DOHH2 (cell line): ENCODE measurements at regions not wholly inside any gene's neighbourhood (a gene's known extent, or its start where the extent isn't known, plus 50 kb on each side); places are given as distances from the start of the nearest gene placed in this dataset.

Source experiments
- H3F3A ChIP-seq: fragments of 200-600 bp; sonication (generic), shearing (Covaris generic); 2 replicates; pipeline ENCODE4 v1.6.0; 2016; ENCODE audit warnings: antibody characterized with exemption, mild to moderate bottlenecking; ENCODE audit not compliant: control insufficient read depth, insufficient read depth
- H3K27ac ChIP-seq: fragments of 200-600 bp; sonication (generic); 2 replicates; pipeline ENCODE4 v1.5.1; 2014; ENCODE audit warnings: low read depth, mild to moderate bottlenecking, low read length, moderate library complexity
- H3K27me3 ChIP-seq: fragments of 200-600 bp; sonication (generic); 2 replicates; pipeline ENCODE4 v1.6.1; 2014; ENCODE audit warnings: mild to moderate bottlenecking, low read length, mixed read lengths; ENCODE audit not compliant: control insufficient read depth
- H3K36me3 ChIP-seq: fragments of 200-600 bp; sonication (generic); 2 replicates; pipeline ENCODE4 v1.6.1; 2014; ENCODE audit warnings: mild to moderate bottlenecking, low read length, moderate library complexity, mixed read lengths; ENCODE audit not compliant: control insufficient read depth
- H3K4me1 ChIP-seq: fragments of 200-600 bp; sonication (generic); 2 replicates; pipeline ENCODE4 v1.6.1; 2014; ENCODE audit warnings: mild to moderate bottlenecking, low read length, mixed read lengths; ENCODE audit not compliant: control insufficient read depth
- H3K4me2 ChIP-seq: fragments of 200-600 bp; sonication (generic); 2 replicates; pipeline ENCODE4 v1.6.0; 2014; ENCODE audit warnings: mild to moderate bottlenecking, low read length, moderate library complexity
- H3K4me3 ChIP-seq: fragments of 200-600 bp; sonication (generic); 2 replicates; pipeline ENCODE4 v1.5.1; 2014; ENCODE audit warnings: mild to moderate bottlenecking, low read length, mixed read lengths
- H3K79me2 ChIP-seq: fragments of 200-600 bp; sonication (generic); 2 replicates; pipeline ENCODE4 v1.6.1; 2014; ENCODE audit warnings: mild to moderate bottlenecking, low read length, mixed read lengths; ENCODE audit not compliant: control insufficient read depth
- H3K9me2 ChIP-seq: fragments of 200-600 bp; sonication (generic); replicated peaks from 2 replicates; pipeline ENCODE4 v1.6.1; 2014; ENCODE audit warnings: mild to moderate bottlenecking, low read length, mixed read lengths; ENCODE audit not compliant: control insufficient read depth
- H3K9me3 ChIP-seq: fragments of 200-600 bp; sonication (generic); 2 replicates; pipeline ENCODE4 v1.6.1; 2014; ENCODE audit warnings: antibody characterized with exemption, low read length, mixed read lengths; ENCODE audit not compliant: control insufficient read depth, insufficient read depth
- H4K20me1 ChIP-seq: fragments of 200-600 bp; sonication (generic); 2 replicates; pipeline ENCODE4 v1.6.0; 2014; ENCODE audit warnings: low read depth, mild to moderate bottlenecking, antibody characterized with exemption, low read length, moderate library complexity; ENCODE audit not compliant: control insufficient read depth, insufficient read depth
- CTCF ChIP-seq: fragments of 200-600 bp; sonication (generic); IDR thresholded peaks from one replicate; pipeline ENCODE4 v1.5.1; 2014; ENCODE audit warnings: antibody characterized with exemption, mild to moderate bottlenecking, low read depth, low read length; ENCODE audit not compliant: poor library complexity, severe bottlenecking
- EZH2phosphoT487 ChIP-seq: fragments of 200-600 bp; sonication (generic); IDR thresholded peaks from 2 replicates; pipeline ENCODE4 v1.6.1; 2017; ENCODE audit warnings: borderline replicate concordance, mild to moderate bottlenecking, antibody characterized with exemption, low read length, moderate library complexity, mixed read lengths

GRCh38 chr12:113641426-113642030 is 169.9 kb upstream of the LHX5 start:
- TF ChIP-seq EZH2phosphoT487: no peak
- TF ChIP-seq CTCF: no peak
- Histone ChIP-seq H3K79me2 (no peaks in the 10 kb centered on the region), H3K4me1 (no peaks in the 10 kb centered on the region), H3K4me3 (no peak overlapping the region), H3K4me2 (no peak overlapping the region), H3K27ac (no peak overlapping the region), H3K9me2 (no peaks in the 10 kb centered on the region), H3K9me3 (no peaks in the 10 kb centered on the region), H3F3A (no peaks in the 10 kb centered on the region), H4K20me1 (no peaks in the 10 kb centered on the region), H3K27me3 (no peaks in the 10 kb centered on the region), H3K36me3 (no peaks in the 10 kb centered on the region)

- H3K27me3 ChIP-seq: no peaks in the 10 kb centered on the region
- no peaks in the 10 kb centered on the region for H3K79me2 ChIP-seq
- TF ChIP-seq EZH2phosphoT487 (no peak), CTCF (no peak)
- no peak overlapping the region for H3K27ac ChIP-seq
- H3K4me2 ChIP-seq: no peak overlapping the region
- no peaks in the 10 kb centered on the region for H3K4me1 ChIP-seq
- H3K36me3 ChIP-seq: no peaks in the 10 kb centered on the region
- H4K20me1 ChIP-seq: no peaks in the 10 kb centered on the region
- H3K9me3 ChIP-seq: no peaks in the 10 kb centered on the region
- no peaks in the 10 kb centered on the region for H3K9me2 ChIP-seq
- H3F3A ChIP-seq: no peaks in the 10 kb centered on the region
- no peak overlapping the region for H3K4me3 ChIP-seq
These were observed 169.2 kb upstream of the LHX5 start for GRCh38 chr12:113640837-113641236.

- Histone ChIP-seq H3K79me2 (no peaks in the 10 kb centered on the region), H3F3A (no peaks in the 10 kb centered on the region), H3K27ac (no peak overlapping the region), H3K9me2 (no peaks in the 10 kb centered on the region), H3K4me2 (no peak overlapping the region), H3K36me3 (no peaks in the 10 kb centered on the region), H3K27me3 (no peaks in the 10 kb centered on the region), H3K9me3 (no peaks in the 10 kb centered on the region), H3K4me1 (no peaks in the 10 kb centered on the region), H4K20me1 (no peaks in the 10 kb centered on the region), H3K4me3 (no peak overlapping the region)
- TF ChIP-seq CTCF (no peak), EZH2phosphoT487 (no peak)
These were observed 167.8 kb upstream of the LHX5 start for GRCh38 chr12:113639474-113639873.

GRCh38 chr12:113638460-113638775 is 166.7 kb upstream of the LHX5 start:
- H4K20me1 ChIP-seq: no peaks in the 10 kb centered on the region
- H3K79me2 ChIP-seq: no peaks in the 10 kb centered on the region
- no peak overlapping the region for H3K27ac ChIP-seq
- no peak overlapping the region for H3K4me2 ChIP-seq
- H3K9me2 ChIP-seq: no peaks in the 10 kb centered on the region
- H3K4me3 ChIP-seq: no peak overlapping the region
- no peaks in the 10 kb centered on the region for H3F3A ChIP-seq
- no peaks in the 10 kb centered on the region for H3K9me3 ChIP-seq
- TF ChIP-seq EZH2phosphoT487 (no peak), CTCF (no peak)
- no peaks in the 10 kb centered on the region for H3K27me3 ChIP-seq
- no peaks in the 10 kb centered on the region for H3K36me3 ChIP-seq
- H3K4me1 ChIP-seq: no peaks in the 10 kb centered on the region
